Naive thymus-derived CD4-positive, alpha-beta T cell (primary cell): ENCODE measurements at regions not wholly inside any gene's neighbourhood (a gene's known extent, or its start where the extent isn't known, plus 50 kb on each side); places are given as distances from the start of the nearest gene placed in this dataset.
"Not testable (repeated sequence)": the region's sequence is repeated elsewhere in the genome, so short reads cannot be mapped to it uniquely, and the experiment has no call there.

ENCODE experiments used
- ATAC-seq: fragments of 150-1000 bp; cut with Tn5 transposase; 2 replicates; pipeline ENCODE4 v1.10.0; 2021; ENCODE audit warnings: mild to moderate bottlenecking, moderate library complexity
- CTCF ChIA-PET: fragments of 350-600 bp; sonication (Branson Sonifier 250); formaldehyde crosslinking; loops from one replicate; lab custom pipeline; 2021; ENCODE audit warnings: antibody characterized with exemption; lab: Charles Lee
- POLR2A ChIA-PET: fragments of 350-600 bp; sonication (Branson Sonifier 250); formaldehyde crosslinking; loops from one replicate; lab custom pipeline; 2021; ENCODE audit warnings: antibody characterized with exemption, inconsistent platforms; lab: Charles Lee
- DNase-seq, 9 donors: peaks; one replicate each; pipeline versions ENCODE4 v3.0.0 to v3.0.0-alpha.2; 2020 to 2022; ENCODE audit warnings: mixed read lengths in 1 of 9
- H3K27ac ChIP-seq: one replicate; pipeline ENCODE4 v1.7.0; 2013; ENCODE audit warnings: mild to moderate bottlenecking, low read depth, low read length, moderate library complexity
- H3K27me3 ChIP-seq, 2 donors: one replicate each; pipeline ENCODE4 v1.7.0; 2013; ENCODE audit warnings: low read length in 2 of 2, mild to moderate bottlenecking in 2 of 2, moderate library complexity in 2 of 2; ENCODE audit not compliant: control insufficient read depth in 2 of 2, insufficient read depth in 2 of 2
- H3K36me3 ChIP-seq, 3 experiments: 1 replicate in 2 of 3; 2 replicates in 1 of 3; pipeline ENCODE4 v1.7.0; 2013; ENCODE audit warnings: low read length in 3 of 3, mild to moderate bottlenecking in 3 of 3, moderate library complexity in 1 of 3; ENCODE audit not compliant: insufficient read depth in 3 of 3, control insufficient read depth in 2 of 3
- H3K4me1 ChIP-seq, 2 donors: one replicate each; pipeline ENCODE4 v1.7.0; 2013; ENCODE audit warnings: low read length in 2 of 2, mild to moderate bottlenecking in 2 of 2, moderate library complexity in 1 of 2; ENCODE audit not compliant: control insufficient read depth in 2 of 2, insufficient read depth in 2 of 2
- H3K4me3 ChIP-seq: 2 replicates; pipeline ENCODE4 v1.7.0; 2013; ENCODE audit warnings: mild to moderate bottlenecking, low read length
- H3K9me3 ChIP-seq, 3 experiments: 1 replicate in 2 of 3; 2 replicates in 1 of 3; pipeline ENCODE4 v1.7.0; 2013; ENCODE audit warnings: low read length in 3 of 3; ENCODE audit not compliant: control insufficient read depth in 2 of 3
- H3K27ac Mint-ChIP-seq, 9 donors: one replicate each; pipeline ENCODE4 v1.8.0; 2020 to 2022; ENCODE audit warnings: mixed read lengths in 9 of 9, mild to moderate bottlenecking in 8 of 9, moderate library complexity in 5 of 9, inconsistent platforms in 2 of 9
- H3K27me3 Mint-ChIP-seq, 5 donors: one replicate each; pipeline ENCODE4 v1.8.0; 2021 to 2022; ENCODE audit warnings: mixed read lengths in 5 of 5, mild to moderate bottlenecking in 1 of 5
- H3K36me3 Mint-ChIP-seq, 5 donors: one replicate each; pipeline ENCODE4 v1.8.0; 2020 to 2022; ENCODE audit warnings: mixed read lengths in 5 of 5, mild to moderate bottlenecking in 3 of 5, inconsistent platforms in 1 of 5
- H3K4me1 Mint-ChIP-seq, 7 donors: one replicate each; pipeline ENCODE4 v1.8.0; 2020 to 2022; ENCODE audit warnings: mixed read lengths in 7 of 7, mild to moderate bottlenecking in 3 of 7, inconsistent platforms in 1 of 7
- H3K4me3 Mint-ChIP-seq, 10 donors: one replicate each; pipeline ENCODE4 v1.8.0; 2020 to 2022; ENCODE audit warnings: mild to moderate bottlenecking in 10 of 10, mixed read lengths in 10 of 10, moderate library complexity in 6 of 10, inconsistent platforms in 2 of 10
- H3K9me3 Mint-ChIP-seq, 11 donors: one replicate each; pipeline ENCODE4 v1.8.0; 2020 to 2022; ENCODE audit warnings: mixed read lengths in 11 of 11, mild to moderate bottlenecking in 4 of 11, inconsistent platforms in 1 of 11, moderate library complexity in 1 of 11
- intact Hi-C, 2 donors: fragments of 100-400 bp; cut with micrococcal nuclease; formaldehyde crosslinking; loops; one replicate each; pipeline ENCODE4 v1.15.1; 2023

DNA sequence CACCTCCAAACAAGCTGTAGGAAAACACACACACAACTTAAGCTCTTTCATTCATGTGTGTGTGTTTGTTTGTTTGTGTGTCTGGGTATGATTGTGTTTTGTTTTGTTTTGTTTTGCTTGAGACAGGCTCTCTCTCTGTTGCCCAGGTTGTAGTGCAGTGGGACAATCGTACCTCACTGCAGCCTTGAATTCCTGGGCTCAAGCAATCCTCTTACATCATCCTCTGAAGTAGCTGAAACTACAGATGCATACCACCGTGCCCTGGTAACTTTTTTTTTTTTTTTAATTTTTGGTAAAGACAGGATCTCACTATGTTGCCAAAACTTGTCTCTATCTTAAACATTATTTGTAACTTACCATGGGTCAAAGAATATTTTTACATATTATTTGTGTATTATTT, 431.7 kb downstream of the SLITRK1 start:
- no peak for ATAC-seq
- Histone ChIP-seq H3K9me3 (no peaks in the 10 kb centered on the region), H3K27me3 (no peaks in the 10 kb centered on the region), H3K27ac (no peak overlapping the region), H3K4me1 (no peaks in the 10 kb centered on the region), H3K36me3 (no peaks in the 10 kb centered on the region), H3K4me3 (no peak overlapping the region)
- Mint-ChIP-seq H3K36me3 (no peaks in the 10 kb centered on the region), H3K9me3 (peaks cover 0 to 12% (median 4%) of the 10 kb centered on the region in 11 donors), H3K27me3 (no peaks in the 10 kb centered on the region), H3K4me3 (no peak overlapping the region), H3K4me1 (no peaks in the 10 kb centered on the region), H3K27ac (no peak overlapping the region)
- POLR2A ChIA-PET, result no interaction called here
- DNase-seq, result no peak
- CTCF ChIA-PET, result interaction anchor here (0.6 kb wide), 1 partner anchor 591 kb away, joined by 5 read pairs; no protein-coding TSS in a partner anchor
- intact Hi-C loops, result no loop called here

DNA sequence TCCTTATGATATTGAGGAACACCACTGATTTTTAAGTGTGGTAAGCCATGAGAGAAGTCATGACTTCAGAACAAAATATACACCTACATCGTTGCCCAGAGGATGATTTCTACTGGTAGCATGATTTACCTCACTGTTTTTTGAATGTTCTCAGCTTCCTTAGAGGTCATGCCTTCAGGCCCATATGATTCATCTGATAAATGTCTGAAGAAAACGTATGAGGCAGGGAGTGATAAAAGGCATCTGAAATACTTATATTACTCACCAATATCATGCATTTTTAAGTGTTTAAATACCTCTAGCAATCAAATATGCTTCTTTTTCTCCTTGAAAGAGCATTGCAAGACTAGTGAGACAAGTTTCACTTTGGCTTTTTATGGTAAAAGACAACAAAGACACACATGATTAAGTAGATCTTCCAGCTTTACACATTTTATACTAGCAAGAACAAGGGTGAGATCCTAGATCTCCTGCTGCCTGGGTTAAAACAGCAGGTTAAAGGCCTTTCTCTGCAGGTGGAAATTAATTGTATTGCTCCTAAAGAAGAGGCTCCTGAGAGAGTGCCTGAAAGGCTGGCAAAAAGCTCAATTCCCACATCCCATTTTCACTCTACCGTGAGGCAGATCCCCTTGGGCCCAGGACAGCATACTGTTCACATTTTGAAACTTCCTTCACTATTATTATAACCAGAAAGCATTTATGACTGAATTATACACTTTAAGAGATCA, 432.4 kb downstream of the SLITRK1 start:
- H3K4me3 ChIP-seq, result no peak overlapping the region
- ATAC-seq (no peak), DNase-seq (no peak)
- H3K4me3 Mint-ChIP-seq, result no peak overlapping the region
- H3K36me3 ChIP-seq, result no peaks in the 10 kb centered on the region
- ChIA-PET CTCF (interaction anchor here (0.6 kb wide), 1 partner anchor 592 kb away, joined by 5 read pairs; no protein-coding TSS in a partner anchor), POLR2A (no interaction called here)
- no peaks in the 10 kb centered on the region for H3K9me3 ChIP-seq
- H3K27me3 ChIP-seq, result no peaks in the 10 kb centered on the region
- no peaks in the 10 kb centered on the region for H3K4me1 Mint-ChIP-seq
- no peak overlapping the region for H3K27ac Mint-ChIP-seq
- H3K27me3 Mint-ChIP-seq, result no peaks in the 10 kb centered on the region
- no peaks in the 10 kb centered on the region for H3K36me3 Mint-ChIP-seq
- H3K9me3 Mint-ChIP-seq, result peaks cover 3 to 14% (median 6%) of the 10 kb centered on the region in 11 donors
- H3K4me1 ChIP-seq, result no peaks in the 10 kb centered on the region
- intact Hi-C loops, result no loop called here
- no peak overlapping the region for H3K27ac ChIP-seq

DNA sequence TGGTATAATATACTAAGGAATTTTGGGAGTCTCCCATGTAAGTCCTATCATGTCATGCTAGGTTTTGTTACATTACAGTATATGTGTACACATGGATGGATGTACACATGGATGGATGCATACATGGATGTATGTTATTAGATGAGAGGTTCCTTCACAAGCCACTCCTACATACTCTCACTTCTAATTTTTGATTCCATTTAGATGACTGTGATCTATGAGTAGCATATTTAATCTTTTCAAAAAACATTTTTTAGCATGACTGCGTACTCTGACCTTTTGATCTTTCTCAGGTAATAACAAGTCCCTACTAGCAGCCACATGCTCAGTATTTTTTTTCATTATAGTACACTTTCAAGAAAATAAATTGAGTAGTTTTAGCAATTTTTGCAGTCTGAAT, 441.8 kb downstream of the SLITRK1 start:
- ChIA-PET CTCF (no interaction called here), POLR2A (no interaction called here)
- Histone ChIP-seq H3K36me3 (no peaks in the 10 kb centered on the region), H3K27me3 (no peaks in the 10 kb centered on the region), H3K4me3 (no peak overlapping the region), H3K9me3 (no peaks in the 10 kb centered on the region), H3K4me1 (no peaks in the 10 kb centered on the region), H3K27ac (no peak overlapping the region)
- no peaks in the 10 kb centered on the region for H3K27me3 Mint-ChIP-seq
- no peak for ATAC-seq
- H3K4me3 Mint-ChIP-seq, result no peak overlapping the region
- H3K36me3 Mint-ChIP-seq, result no peaks in the 10 kb centered on the region
- H3K9me3 Mint-ChIP-seq, result peaks cover 0 to 37% (median 9%) of the 10 kb centered on the region in 11 donors
- H3K27ac Mint-ChIP-seq, result no peak overlapping the region
- no peaks in the 10 kb centered on the region for H3K4me1 Mint-ChIP-seq
- DNase-seq, result no peak
- intact Hi-C loops, result no loop called here

DNA sequence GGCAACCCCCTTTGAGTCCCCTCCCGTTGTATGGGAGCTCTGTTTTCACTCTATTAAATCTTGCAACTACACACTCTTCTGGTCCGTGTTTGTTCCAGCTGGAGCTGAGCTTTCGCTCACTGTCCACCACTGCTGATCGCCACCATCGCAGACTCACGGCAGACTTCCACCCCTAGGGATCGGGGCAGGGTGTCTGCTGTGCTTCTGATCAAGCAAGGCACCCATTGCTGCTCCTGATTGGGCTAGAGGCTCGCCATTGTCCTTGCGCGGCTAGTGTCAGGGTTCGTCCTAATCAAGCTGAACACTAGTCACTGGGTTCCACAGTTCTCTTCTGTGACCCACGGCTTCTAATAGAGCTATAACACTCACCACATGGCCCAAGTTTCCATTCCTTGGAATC, 442.8 kb downstream of the SLITRK1 start:
- H3K4me1 ChIP-seq, H3K27ac Mint-ChIP-seq, CTCF ChIA-PET, H3K9me3 ChIP-seq, H3K4me3 Mint-ChIP-seq, intact Hi-C loops, H3K4me1 Mint-ChIP-seq, DNase-seq, H3K27me3 Mint-ChIP-seq, H3K27ac ChIP-seq, POLR2A ChIA-PET, ATAC-seq, H3K36me3 Mint-ChIP-seq, H3K4me3 ChIP-seq, H3K36me3 ChIP-seq, H3K27me3 ChIP-seq: not testable (repeated sequence)
- H3K9me3 Mint-ChIP-seq, result peaks cover 0 to 29% (median 6%) of the 10 kb centered on the region in 11 donors

DNA sequence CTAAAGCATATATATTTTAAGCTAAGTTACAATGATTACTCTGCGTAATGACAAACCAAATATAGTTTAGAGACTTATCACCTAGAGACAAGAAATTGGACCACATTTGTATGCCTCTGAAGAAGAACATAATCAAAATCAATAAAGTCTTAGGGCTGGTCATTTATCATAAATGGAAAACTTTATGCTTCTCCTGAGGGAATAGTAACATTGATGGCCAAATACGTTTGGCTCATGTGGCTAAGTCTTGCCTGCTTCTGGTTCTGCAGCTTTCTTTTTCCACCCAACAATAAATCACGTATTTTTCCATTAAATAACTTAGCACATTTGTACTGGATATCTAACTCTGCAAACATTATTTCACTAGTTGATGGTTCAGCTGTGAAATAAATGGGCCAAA, 458.4 kb downstream of the SLITRK1 start:
- DNase-seq (no peak), ATAC-seq (no peak)
- Mint-ChIP-seq H3K36me3 (no peaks in the 10 kb centered on the region), H3K4me3 (no peak overlapping the region), H3K4me1 (no peaks in the 10 kb centered on the region), H3K9me3 (peaks cover 0 to 14% (median 3%) of the 10 kb centered on the region in 11 donors), H3K27me3 (no peaks in the 10 kb centered on the region), H3K27ac (no peak overlapping the region)
- Histone ChIP-seq H3K4me1 (no peaks in the 10 kb centered on the region), H3K4me3 (no peak overlapping the region), H3K27me3 (no peaks in the 10 kb centered on the region), H3K36me3 (no peaks in the 10 kb centered on the region), H3K27ac (no peak overlapping the region), H3K9me3 (no peaks in the 10 kb centered on the region)
- ChIA-PET CTCF (no interaction called here), POLR2A (no interaction called here)
- intact Hi-C loops, result no loop called here

DNA sequence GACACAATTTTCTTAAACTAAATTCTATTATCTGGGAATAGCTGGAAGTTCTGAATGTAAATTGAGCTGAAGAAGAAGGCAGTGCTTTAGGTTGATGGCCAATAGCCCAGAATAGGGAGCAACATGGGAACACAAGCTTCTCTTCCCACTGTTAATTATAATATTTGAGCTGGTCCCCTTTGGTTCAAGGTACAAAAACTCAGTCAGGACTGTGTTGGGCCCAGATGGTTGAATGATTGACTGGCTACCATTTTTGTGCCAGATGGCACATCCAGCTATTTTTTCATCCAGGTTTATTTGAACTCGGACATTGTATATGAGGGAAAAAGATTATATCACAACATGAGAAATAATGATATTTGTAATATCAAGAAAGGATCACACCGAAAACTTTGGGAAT, 458.9 kb downstream of the SLITRK1 start:
- ChIA-PET CTCF (no interaction called here), POLR2A (no interaction called here)
- no peak for ATAC-seq
- Histone ChIP-seq H3K36me3 (no peaks in the 10 kb centered on the region), H3K4me3 (no peak overlapping the region), H3K27ac (no peak overlapping the region), H3K4me1 (no peaks in the 10 kb centered on the region), H3K27me3 (no peaks in the 10 kb centered on the region), H3K9me3 (no peaks in the 10 kb centered on the region)
- Mint-ChIP-seq H3K4me1 (no peaks in the 10 kb centered on the region), H3K9me3 (peaks cover 0 to 14% (median 3%) of the 10 kb centered on the region in 11 donors), H3K4me3 (no peak overlapping the region), H3K27ac (no peak overlapping the region), H3K36me3 (no peaks in the 10 kb centered on the region), H3K27me3 (no peaks in the 10 kb centered on the region)
- no peak for DNase-seq
- intact Hi-C loops, result no loop called here

DNA sequence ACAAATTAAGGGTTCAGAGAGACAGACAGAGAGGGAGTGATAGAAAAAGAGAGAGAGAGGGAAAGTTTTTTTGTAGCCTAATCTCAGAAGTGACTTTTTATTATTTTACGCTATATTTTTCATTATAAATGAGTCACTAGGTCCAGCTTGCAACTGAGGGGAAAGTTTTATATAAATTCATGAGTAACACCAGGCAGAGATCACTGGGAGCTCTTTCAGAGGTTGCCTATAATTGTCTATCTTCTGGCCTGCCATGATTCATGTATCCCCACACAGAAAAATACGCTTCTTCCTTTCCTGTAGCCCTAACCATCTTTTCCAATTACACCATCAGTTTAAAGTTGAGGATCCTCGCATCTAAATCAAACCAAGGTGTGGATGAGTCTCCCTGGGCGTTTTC, 467.9 kb downstream of the SLITRK1 start:
- H3K9me3 ChIP-seq, result no peaks in the 10 kb centered on the region
- H3K27me3 ChIP-seq, result no peaks in the 10 kb centered on the region
- no peak overlapping the region for H3K4me3 ChIP-seq
- Mint-ChIP-seq H3K9me3 (peaks cover 0 to 14% (median 4%) of the 10 kb centered on the region in 11 donors), H3K27ac (no peak overlapping the region), H3K4me1 (no peaks in the 10 kb centered on the region), H3K4me3 (no peak overlapping the region), H3K27me3 (no peaks in the 10 kb centered on the region), H3K36me3 (no peaks in the 10 kb centered on the region)
- no peaks in the 10 kb centered on the region for H3K4me1 ChIP-seq
- no peak overlapping the region for H3K27ac ChIP-seq
- intact Hi-C loops, result no loop called here
- H3K36me3 ChIP-seq, result no peaks in the 10 kb centered on the region
- ATAC-seq (no peak), DNase-seq (no peak)
- ChIA-PET CTCF (interaction anchor here (0.7 kb wide), 1 partner anchor 9 kb away, joined by 3 read pairs; no protein-coding TSS in a partner anchor), POLR2A (no interaction called here)
